OCI-LY7 (cell line): ENCODE measurements at regions not wholly inside any gene's neighbourhood (a gene's known extent, or its start where the extent isn't known, plus 50 kb on each side); places are given as distances from the start of the nearest gene placed in this dataset.

ENCODE experiments used
- BruUV-seq: library from RNA; stranded (reverse); fragments of 400-500 nt; replicated peaks from 2 replicates; lab custom pipeline; 2021; lab: Mats Ljungman, UMichigan
- CTCF ChIA-PET: fragments of 300-600 bp; sonication (Branson Sonifier 250); formaldehyde crosslinking; loops from one replicate; lab custom pipeline; 2022; ENCODE audit warnings: antibody characterized with exemption; ENCODE audit not compliant: unreplicated experiment; lab: Charles Lee
- POLR2A ChIA-PET: fragments of 300-600 bp; sonication (Branson Sonifier 250); formaldehyde crosslinking; loops from one replicate; lab custom pipeline; 2022; ENCODE audit warnings: antibody characterized with exemption; lab: Charles Lee
- DNase-seq: peaks from one replicate; pipeline ENCODE4 v3.0.0-alpha.2; 2015; ENCODE audit warnings: low spot score
- H2AFZ ChIP-seq: fragments of 200-600 bp; sonication (generic), shearing (Covaris generic); 2 replicates; pipeline ENCODE4 v1.6.1; 2014; ENCODE audit warnings: mild to moderate bottlenecking, antibody characterized with exemption, low read length, moderate library complexity
- H3K27ac ChIP-seq: fragments of 200-600 bp; sonication (generic); 2 replicates; pipeline ENCODE4 v1.5.1; 2014; ENCODE audit warnings: mixed run types, low read depth, mild to moderate bottlenecking, moderate library complexity, low read length, inconsistent platforms; ENCODE audit not compliant: poor library complexity, severe bottlenecking
- H3K36me3 ChIP-seq: fragments of 200-600 bp; sonication (generic); 2 replicates; pipeline ENCODE4 v1.6.1; 2014; ENCODE audit warnings: mild to moderate bottlenecking, antibody characterized with exemption, low read length, moderate library complexity, mixed read lengths; ENCODE audit not compliant: insufficient read depth
- H3K4me1 ChIP-seq: fragments of 200-600 bp; sonication (generic); 2 replicates; pipeline ENCODE4 v1.5.1; 2014; ENCODE audit warnings: mild to moderate bottlenecking, low read length; ENCODE audit not compliant: insufficient read depth, poor library complexity, severe bottlenecking
- H3K4me2 ChIP-seq: fragments of 200-600 bp; sonication (generic); 2 replicates; pipeline ENCODE4 v1.6.1; 2014; ENCODE audit warnings: mild to moderate bottlenecking, low read length
- H3K4me3 ChIP-seq: fragments of 200-600 bp; sonication (generic); 2 replicates; pipeline ENCODE4 v1.5.1; 2014; ENCODE audit warnings: mild to moderate bottlenecking, low read depth, low read length; ENCODE audit not compliant: poor library complexity, severe bottlenecking
- H3K79me2 ChIP-seq: fragments of 200-600 bp; sonication (generic); 2 replicates; pipeline ENCODE4 v1.6.1; 2016; ENCODE audit warnings: low read depth, mild to moderate bottlenecking, low read length, moderate library complexity, mixed read lengths; ENCODE audit not compliant: insufficient read depth
- H3K9me2 ChIP-seq: fragments of 200-600 bp; sonication (generic); 2 replicates; pipeline ENCODE4 v1.6.1; 2016; ENCODE audit warnings: mild to moderate bottlenecking, low read length, mixed read lengths; ENCODE audit not compliant: insufficient read depth
- H3K9me3 ChIP-seq: fragments of 200-600 bp; sonication (generic); 2 replicates; pipeline ENCODE4 v1.6.1; 2014; ENCODE audit warnings: mild to moderate bottlenecking, mixed run types, low read length, mixed read lengths
- H4K20me1 ChIP-seq: fragments of 200-600 bp; sonication (generic); 2 replicates; pipeline ENCODE4 v1.6.1; 2014; ENCODE audit warnings: mild to moderate bottlenecking, antibody characterized with exemption, low read length, moderate library complexity, mixed read lengths; ENCODE audit not compliant: insufficient read depth
- EZH2phosphoT487 ChIP-seq: fragments of 200-600 bp; sonication (generic); IDR thresholded peaks from 2 replicates; pipeline ENCODE4 v1.6.1; 2018; ENCODE audit warnings: low read depth, borderline replicate concordance, mild to moderate bottlenecking, mixed run types, antibody characterized with exemption, low read length, moderate library complexity, mixed read lengths
- intact Hi-C: fragments of 100-400 bp; cut with micrococcal nuclease; formaldehyde crosslinking; loops from one replicate; pipeline ENCODE4 v1.10.0; 2022; ENCODE audit not compliant: unreplicated experiment
- TF ChIP-seq, protein P1 (sequence below): fragments of 200-600 bp; sonication (generic); conservative IDR thresholded peaks from 2 replicates; pipeline ENCODE4 v1.5.1; 2014; ENCODE audit warnings: mild to moderate bottlenecking, antibody characterized with exemption, low read length, moderate library complexity, mixed read lengths

GRCh38 chr17:68131456-68131855, 95.9 kb downstream of the KPNA2 start:
- no peaks in the 10 kb centered on the region for H4K20me1 ChIP-seq
- H2AFZ ChIP-seq: no peak overlapping the region
- H3K79me2 ChIP-seq: no peaks in the 10 kb centered on the region
- POLR2A ChIA-PET: interaction anchor here (0.8 kb wide), 1 partner anchor 11 kb away, joined by 3 read pairs; no protein-coding TSS in a partner anchor
- CTCF ChIA-PET: no interaction called here
- no peaks in the 10 kb centered on the region for H3K36me3 ChIP-seq
- intact Hi-C loops: no loop called here
- TF ChIP-seq, protein P1, sequence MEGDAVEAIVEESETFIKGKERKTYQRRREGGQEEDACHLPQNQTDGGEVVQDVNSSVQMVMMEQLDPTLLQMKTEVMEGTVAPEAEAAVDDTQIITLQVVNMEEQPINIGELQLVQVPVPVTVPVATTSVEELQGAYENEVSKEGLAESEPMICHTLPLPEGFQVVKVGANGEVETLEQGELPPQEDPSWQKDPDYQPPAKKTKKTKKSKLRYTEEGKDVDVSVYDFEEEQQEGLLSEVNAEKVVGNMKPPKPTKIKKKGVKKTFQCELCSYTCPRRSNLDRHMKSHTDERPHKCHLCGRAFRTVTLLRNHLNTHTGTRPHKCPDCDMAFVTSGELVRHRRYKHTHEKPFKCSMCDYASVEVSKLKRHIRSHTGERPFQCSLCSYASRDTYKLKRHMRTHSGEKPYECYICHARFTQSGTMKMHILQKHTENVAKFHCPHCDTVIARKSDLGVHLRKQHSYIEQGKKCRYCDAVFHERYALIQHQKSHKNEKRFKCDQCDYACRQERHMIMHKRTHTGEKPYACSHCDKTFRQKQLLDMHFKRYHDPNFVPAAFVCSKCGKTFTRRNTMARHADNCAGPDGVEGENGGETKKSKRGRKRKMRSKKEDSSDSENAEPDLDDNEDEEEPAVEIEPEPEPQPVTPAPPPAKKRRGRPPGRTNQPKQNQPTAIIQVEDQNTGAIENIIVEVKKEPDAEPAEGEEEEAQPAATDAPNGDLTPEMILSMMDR: no peak
- no peak for TF ChIP-seq EZH2phosphoT487
- H3K27ac ChIP-seq: no peak overlapping the region
- no TSS peak for BruUV-seq
- no peaks in the 10 kb centered on the region for H3K4me1 ChIP-seq
- H3K4me3 ChIP-seq: no peak overlapping the region
- H3K4me2 ChIP-seq: no peak overlapping the region
- H3K9me3 ChIP-seq: no peaks in the 10 kb centered on the region
- no peaks in the 10 kb centered on the region for H3K9me2 ChIP-seq
- DNase-seq: no peak

GRCh38 chr17:68133346-68134045, 98.0 kb downstream of the KPNA2 start:
- intact Hi-C loops: no loop called here
- no peak overlapping the region for H2AFZ ChIP-seq
- H3K4me3 ChIP-seq: no peak overlapping the region
- H3K36me3 ChIP-seq: no peaks in the 10 kb centered on the region
- no peaks in the 10 kb centered on the region for H3K9me3 ChIP-seq
- H3K9me2 ChIP-seq: no peaks in the 10 kb centered on the region
- no peak overlapping the region for H3K27ac ChIP-seq
- no peak for DNase-seq
- CTCF ChIA-PET: no interaction called here
- H3K79me2 ChIP-seq: no peaks in the 10 kb centered on the region
- no peak for TF ChIP-seq EZH2phosphoT487
- no TSS peak for BruUV-seq
- no peak overlapping the region for H3K4me2 ChIP-seq
- POLR2A ChIA-PET: no interaction called here
- H4K20me1 ChIP-seq: no peaks in the 10 kb centered on the region
- H3K4me1 ChIP-seq: no peaks in the 10 kb centered on the region

DNA sequence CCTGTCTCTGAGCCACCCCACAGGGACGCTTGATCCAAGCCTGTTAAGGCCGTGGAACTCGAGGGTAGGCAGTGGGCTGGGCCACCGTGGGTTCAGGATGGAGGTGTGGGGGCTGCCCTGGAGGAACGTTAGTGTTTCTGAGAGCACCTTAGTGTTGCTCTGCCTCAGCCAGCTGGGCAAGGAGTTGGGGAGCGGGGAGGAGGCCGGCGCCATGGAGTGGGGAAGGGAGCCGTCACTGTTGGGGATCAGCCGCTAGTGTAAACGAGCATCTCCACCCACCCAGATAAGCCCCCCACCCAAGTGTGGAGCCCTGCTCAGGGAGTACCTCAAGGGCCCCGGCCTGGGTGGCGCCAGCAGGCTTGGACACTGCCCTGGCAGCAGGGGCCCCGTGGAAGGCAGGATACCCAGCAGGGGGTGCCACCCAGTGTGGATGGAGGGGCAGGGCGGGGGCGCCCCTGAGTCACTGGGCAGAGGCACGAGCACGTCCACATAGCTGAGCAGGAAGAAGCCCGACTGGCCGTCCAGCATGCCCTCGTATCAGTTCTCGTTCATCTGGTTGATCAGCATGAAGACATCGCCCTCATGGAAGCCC, 98.6 kb downstream of the KPNA2 start:
- no peaks in the 10 kb centered on the region for H4K20me1 ChIP-seq
- no peak for DNase-seq
- CTCF ChIA-PET: interaction anchor here (0.5 kb wide), 1 partner anchor 67 kb away, joined by 3 read pairs; no protein-coding TSS in a partner anchor
- no TSS peak for BruUV-seq
- H3K9me2 ChIP-seq: no peaks in the 10 kb centered on the region
- no peak overlapping the region for H3K4me3 ChIP-seq
- no peak overlapping the region for H2AFZ ChIP-seq
- H3K27ac ChIP-seq: no peak overlapping the region
- H3K79me2 ChIP-seq: no peaks in the 10 kb centered on the region
- no peaks in the 10 kb centered on the region for H3K9me3 ChIP-seq
- H3K4me2 ChIP-seq: no peak overlapping the region
- POLR2A ChIA-PET: interaction anchor here (0.7 to 1.8 kb wide), 2 partner anchors 17 to 20 kb away, joined by 3 to 4 read pairs; no protein-coding TSS in a partner anchor
- intact Hi-C loops: no loop called here
- no peaks in the 10 kb centered on the region for H3K36me3 ChIP-seq
- H3K4me1 ChIP-seq: no peaks in the 10 kb centered on the region
- no peak for TF ChIP-seq EZH2phosphoT487
- TF ChIP-seq, protein P1: no peak
